Heart left ventricle (tissue), 16 donors: ENCODE measurements at regions not wholly inside any gene's neighbourhood (a gene's known extent, or its start where the extent isn't known, plus 50 kb on each side); places are given as distances from the start of the nearest gene placed in this dataset.
"Not testable (repeated sequence)": the region's sequence is repeated elsewhere in the genome, so short reads cannot be mapped to it uniquely, and the experiment has no call there.

ENCODE experiments used
- ATAC-seq, 4 donors: fragments of 200-7000 bp; cut with Tn5 transposase; one replicate each; pipeline ENCODE4 v1.9.1; 2020 to 2022; ENCODE audit warnings: moderate library complexity in 4 of 4, mild to moderate bottlenecking in 3 of 4, moderate number of reproducible peaks in 1 of 4
- DNase-seq, 5 donors: peaks; one replicate each; pipeline ENCODE4 v3.0.0-alpha.2; 2020
- H3K27ac ChIP-seq, 12 donors: fragments of 200-600 bp; sonication (generic) in 4 of 12; one replicate each; pipeline versions ENCODE4 v1.5.0 to v1.8.0; 2016 to 2022; ENCODE audit warnings: mild to moderate bottlenecking in 2 of 12
- H3K27me3 ChIP-seq, 9 donors: fragments of 200-600 bp; sonication (generic) in 2 of 9; one replicate each; pipeline versions ENCODE4 v1.5.1 to v1.8.0; 2016 to 2022; ENCODE audit warnings: mild to moderate bottlenecking in 3 of 9
- H3K36me3 ChIP-seq, 9 donors: fragments of 200-600 bp; sonication (generic) in 2 of 9; one replicate each; pipeline versions ENCODE4 v1.5.0 to v1.8.0; 2018 to 2022; ENCODE audit warnings: mild to moderate bottlenecking in 2 of 9
- H3K4me1 ChIP-seq, 12 donors: fragments of 200-600 bp; sonication (generic) in 4 of 12; one replicate each; pipeline versions ENCODE4 v1.5.0 to v1.8.0; 2016 to 2022; ENCODE audit warnings: mild to moderate bottlenecking in 3 of 12
- H3K4me3 ChIP-seq, 12 donors: fragments of 200-600 bp; sonication (generic) in 4 of 12; one replicate each; pipeline versions ENCODE4 v1.5.0 to v1.8.0; 2017 to 2022; ENCODE audit warnings: mild to moderate bottlenecking in 9 of 12, moderate library complexity in 4 of 12
- H3K9me3 ChIP-seq, 12 donors: fragments of 200-600 bp; sonication (generic) in 4 of 12; one replicate each; pipeline versions ENCODE4 v1.5.0 to v1.8.0; 2016 to 2022; ENCODE audit warnings: mild to moderate bottlenecking in 1 of 12
- POLR2A ChIP-seq, 2 donors: fragments of 450-650 bp; IDR thresholded peaks; one replicate each; pipeline ENCODE4 v1.6.1; 2017; ENCODE audit warnings: antibody characterized with exemption in 2 of 2, mild to moderate bottlenecking in 2 of 2, moderate library complexity in 2 of 2
- WGBS, 4 donors: extraction: QIAGEN DNeasy Blood & Tissue Kit in 2 of 4; methylation state at CpG; one replicate each; pipeline versions ENCODE4 v1.1.5 to v1.1.7; 2013 to 2018; 5-methylcytosine and 5-hydroxymethylcytosine counted together
- intact Hi-C, 10 donors: fragments of 100-400 bp; cut with DNase I; formaldehyde crosslinking; loops; one replicate each; pipeline versions ENCODE4 v1.11.1 to v1.14.2; 2022
- TF ChIP-seq, protein P1 (sequence below), 12 donors: fragments of 200-600 bp; sonication (generic) in 4 of 12; IDR thresholded peaks; one replicate each; pipeline versions ENCODE4 v1.5.0 to v1.8.0; 2018 to 2022; ENCODE audit warnings: antibody characterized with exemption in 12 of 12, mild to moderate bottlenecking in 5 of 12
- donor health status: ischemic (EF 13 %, LVEDD 7.1; RV severe dilation, severe dysfunction).
- donor health status: healthy with polysubstance abuse.
- donor health status: DM: no; HTN: yes; CAD: no.
- donor health status: DM: no; HTN: no; CAD: no.
- donor health status: ischemic (EF 25% LVEDD 6.9; RV normal size, moderate dysfunction).
- donor health status: ischemic (EF 25% LVEDD 5.7; RV mildly dilated, moderate dysfunction).
- donor health status: healthy.
- donor health status: DM: yes; HTN: yes; CAD: no.
- donor health status: ischemic (EF 35%, LVEDD 5.7; RV mildly dilated, moderate dysfunction).
- donor health status: nonischemic (EF 11% LVEDD 7.7; RV severe dilation, severe dysfunction).
- donor health status: DM: yes; HTN: yes; CAD: no.
- donor health status: PGD.
- donor health status: ischemic (EF 29% LVEDD 5.4; RV normal size, mild dysfunction).
- donor health status: nonischemic (EF 23%, LVEDD 6.1; RV moderate dilation, normal function).

DNA sequence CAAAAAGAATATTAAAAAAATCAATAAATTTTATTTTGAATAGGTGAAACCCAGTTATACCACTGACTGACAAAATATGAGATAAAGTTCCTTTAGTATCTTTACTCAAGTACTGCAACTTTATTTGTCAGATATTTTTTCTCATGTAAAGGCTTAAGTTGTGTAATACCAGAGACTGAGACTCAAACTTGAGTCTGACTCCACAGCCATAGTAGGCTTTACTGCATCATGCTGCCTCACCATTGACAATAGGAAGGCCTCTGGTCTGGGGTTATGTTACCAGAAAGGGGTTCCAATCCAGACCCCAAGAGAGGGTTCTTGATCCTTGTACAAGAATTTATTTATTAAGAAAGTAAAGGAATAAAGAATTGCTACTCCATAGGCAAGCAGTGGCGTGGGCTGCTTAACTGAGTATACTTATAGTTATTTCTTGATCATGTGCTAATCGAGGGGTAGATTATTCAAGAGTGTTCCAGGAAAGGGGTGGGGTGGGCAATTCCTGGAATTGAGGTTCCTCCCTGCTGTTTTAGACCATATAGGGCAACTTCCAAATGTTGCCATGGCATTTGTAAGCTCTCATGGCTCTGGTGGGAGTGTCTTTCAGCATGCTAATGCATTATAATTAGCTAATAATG, 187.4 kb upstream of the WSB1 start:
- no peak overlapping the region for H3K4me3 ChIP-seq
- 26 to 34% (median 30%) methylated on average over 2 of the region's 2 CpGs for WGBS, 4 donors
- peaks cover 0 to 9% (median 0%) of the 10 kb centered on the region in 9 donors for H3K27me3 ChIP-seq
- TF ChIP-seq, protein P1, sequence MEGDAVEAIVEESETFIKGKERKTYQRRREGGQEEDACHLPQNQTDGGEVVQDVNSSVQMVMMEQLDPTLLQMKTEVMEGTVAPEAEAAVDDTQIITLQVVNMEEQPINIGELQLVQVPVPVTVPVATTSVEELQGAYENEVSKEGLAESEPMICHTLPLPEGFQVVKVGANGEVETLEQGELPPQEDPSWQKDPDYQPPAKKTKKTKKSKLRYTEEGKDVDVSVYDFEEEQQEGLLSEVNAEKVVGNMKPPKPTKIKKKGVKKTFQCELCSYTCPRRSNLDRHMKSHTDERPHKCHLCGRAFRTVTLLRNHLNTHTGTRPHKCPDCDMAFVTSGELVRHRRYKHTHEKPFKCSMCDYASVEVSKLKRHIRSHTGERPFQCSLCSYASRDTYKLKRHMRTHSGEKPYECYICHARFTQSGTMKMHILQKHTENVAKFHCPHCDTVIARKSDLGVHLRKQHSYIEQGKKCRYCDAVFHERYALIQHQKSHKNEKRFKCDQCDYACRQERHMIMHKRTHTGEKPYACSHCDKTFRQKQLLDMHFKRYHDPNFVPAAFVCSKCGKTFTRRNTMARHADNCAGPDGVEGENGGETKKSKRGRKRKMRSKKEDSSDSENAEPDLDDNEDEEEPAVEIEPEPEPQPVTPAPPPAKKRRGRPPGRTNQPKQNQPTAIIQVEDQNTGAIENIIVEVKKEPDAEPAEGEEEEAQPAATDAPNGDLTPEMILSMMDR (IDR thresholded peaks at IDR 0.05) = no peak
- TF ChIP-seq POLR2A (IDR thresholded peaks at IDR 0.05) = no peak
- no peaks in the 10 kb centered on the region for H3K4me1 ChIP-seq
- H3K27ac ChIP-seq = no peak overlapping the region
- H3K9me3 ChIP-seq = no peaks in the 10 kb centered on the region
- no peaks in the 10 kb centered on the region for H3K36me3 ChIP-seq
- intact Hi-C loops = no loop called here
- ATAC-seq (no peak), DNase-seq (no peak)

DNA sequence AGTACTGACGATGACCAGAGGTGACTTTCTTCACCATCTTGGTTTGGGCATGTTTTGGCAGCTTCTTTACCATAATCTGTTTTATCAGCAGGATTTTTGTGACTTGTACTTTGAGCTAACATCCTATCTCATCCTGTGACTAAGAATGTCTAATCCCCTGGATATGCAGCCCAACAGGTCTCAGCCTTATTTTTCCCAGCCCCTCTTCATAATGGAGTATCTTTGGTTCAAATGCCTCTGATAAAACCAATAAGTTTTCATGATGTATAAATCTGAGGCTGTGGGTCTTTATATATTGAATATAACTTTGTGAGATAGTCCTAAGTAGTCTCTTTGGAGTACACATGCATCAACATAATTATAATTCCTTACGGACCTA, 186.9 kb upstream of the WSB1 start:
- Histone ChIP-seq H3K36me3 (no peaks in the 10 kb centered on the region), H3K27ac (no peak overlapping the region), H3K9me3 (no peaks in the 10 kb centered on the region), H3K27me3 (peaks cover 0 to 9% (median 0%) of the 10 kb centered on the region in 9 donors), H3K4me1 (no peaks in the 10 kb centered on the region), H3K4me3 (no peak overlapping the region)
- TF ChIP-seq, protein P1 (IDR thresholded peaks at IDR 0.05) = no peak
- TF ChIP-seq POLR2A (IDR thresholded peaks at IDR 0.05) = no peak
- DNase-seq (no peak), ATAC-seq (no peak)
- intact Hi-C loops = no loop called here
- WGBS, 4 donors = 55 to 62% (median 57%) methylated on average over 2 of the region's 2 CpGs

DNA sequence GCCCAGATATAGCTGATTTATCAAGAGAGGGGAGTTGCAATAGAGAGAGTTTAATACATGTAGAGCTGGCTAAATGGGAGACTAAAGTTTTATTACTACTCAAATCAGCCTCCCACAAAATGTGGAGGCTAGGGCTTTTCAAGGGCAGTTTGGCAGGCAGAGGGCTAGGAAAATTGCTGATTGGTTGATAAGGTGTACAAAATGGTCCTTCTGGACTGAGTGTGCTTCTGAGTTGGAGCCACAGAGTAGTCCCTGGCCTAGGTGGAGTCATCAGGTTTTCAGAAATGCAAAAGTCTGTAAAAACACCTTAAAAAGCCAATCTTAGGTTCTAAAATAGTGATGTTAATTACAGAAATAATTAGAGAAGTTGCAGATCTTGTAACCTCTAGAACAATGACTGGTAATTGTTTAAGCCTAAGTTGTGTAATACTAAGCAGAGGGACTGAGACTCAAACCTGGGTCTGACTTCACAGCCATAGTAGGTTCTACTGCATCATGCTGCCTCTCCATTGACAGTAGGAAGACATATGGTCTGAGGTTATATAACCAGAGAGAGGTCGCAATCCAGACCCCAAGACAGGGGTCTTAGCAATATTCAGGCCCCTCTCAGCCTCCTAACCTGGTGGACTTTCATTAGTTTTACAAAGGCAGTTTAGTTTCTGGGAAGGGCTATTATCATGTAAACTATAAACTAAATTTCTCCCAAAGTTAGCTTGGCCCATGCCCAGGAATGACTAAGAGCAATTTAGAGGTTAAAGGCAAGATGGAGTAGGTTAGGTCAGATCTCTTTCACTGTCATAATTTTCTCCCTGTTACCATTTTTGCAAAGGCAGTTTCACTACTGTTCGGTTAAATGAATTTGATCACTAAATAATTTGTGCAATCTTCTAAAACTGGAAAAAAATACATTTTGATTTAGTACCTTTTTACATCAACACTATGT, 186.3 kb upstream of the WSB1 start:
- WGBS, 4 donors = 50 to 59% (median 54%) methylated on average over 2 of the region's 2 CpGs
- not testable (repeated sequence) for ATAC-seq, DNase-seq

DNA sequence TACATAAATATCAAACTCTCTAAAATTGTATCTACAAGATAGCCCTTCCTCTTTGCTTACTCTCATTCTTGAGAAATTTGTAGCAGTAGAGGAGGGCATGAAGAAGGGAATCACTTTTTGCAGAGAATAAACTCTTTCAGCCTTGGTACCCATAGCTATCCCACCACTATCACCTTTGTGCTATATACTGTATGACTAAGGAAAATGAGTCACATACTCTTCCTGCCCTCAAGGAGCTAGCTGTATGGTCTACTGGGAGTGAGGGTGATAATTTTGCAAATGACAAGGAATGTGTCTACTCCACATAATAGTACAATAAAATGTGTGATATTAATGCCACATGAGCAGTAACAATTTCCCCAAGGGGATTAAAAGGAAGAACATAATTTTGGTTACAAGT, 184.6 kb upstream of the WSB1 start:
- no peak overlapping the region for H3K4me3 ChIP-seq
- no peaks in the 10 kb centered on the region for H3K36me3 ChIP-seq
- no peaks in the 10 kb centered on the region for H3K9me3 ChIP-seq
- ATAC-seq (no peak), DNase-seq (no peak)
- TF ChIP-seq POLR2A (IDR thresholded peaks at IDR 0.05) = no peak
- TF ChIP-seq, protein P1 (IDR thresholded peaks at IDR 0.05) = no peak
- H3K27ac ChIP-seq = no peak overlapping the region
- intact Hi-C loops = no loop called here
- peaks cover 0 to 9% (median 0%) of the 10 kb centered on the region in 9 donors for H3K27me3 ChIP-seq
- no peaks in the 10 kb centered on the region for H3K4me1 ChIP-seq

More for the DNA sequence above, 186.3 kb upstream of the WSB1 start:
- H3K4me3 ChIP-seq, H3K4me1 ChIP-seq, H3K9me3 ChIP-seq, H3K27me3 ChIP-seq, intact Hi-C loops, H3K36me3 ChIP-seq, H3K27ac ChIP-seq: not testable (repeated sequence)
